SKM-1 (cell line): ENCODE measurements at regions not wholly inside any gene's neighbourhood (a gene's known extent, or its start where the extent isn't known, plus 50 kb on each side); places are given as distances from the start of the nearest gene placed in this dataset.

ENCODE experiments used
- DNase-seq: peaks from one replicate; lab custom pipeline; 2025; ENCODE audit not compliant: unreplicated experiment; lab: John Stamatoyannopoulos, UW

GRCh38 chr2:66691031-66691965 is 256.4 kb downstream of the MEIS1 start:
- no peak for DNase-seq

- no peak for DNase-seq
Measured at GRCh38 chr2:66692521-66693054, 257.7 kb downstream of the MEIS1 start.

GRCh38 chr2:66693076-66693965 is 258.4 kb downstream of the MEIS1 start:
- DNase-seq, result no peak

- DNase-seq, result no peak
Measured at GRCh38 chr2:66694087-66694860, 259.3 kb downstream of the MEIS1 start.

- DNase-seq, result no peak
Measured at GRCh38 chr2:66695226-66695735, 260.4 kb downstream of the MEIS1 start.

GRCh38 chr2:66696374-66696773 is 261.4 kb downstream of the MEIS1 start:
- DNase-seq, result no peak

- DNase-seq, result no peak
Measured at GRCh38 chr2:66696886-66697285, 262.0 kb downstream of the MEIS1 start.

GRCh38 chr2:66697366-66697765 is 262.4 kb downstream of the MEIS1 start:
- DNase-seq, result no peak

- DNase-seq, result no peak
Measured at GRCh38 chr2:66698091-66698490, 263.2 kb downstream of the MEIS1 start.

GRCh38 chr2:66698576-66699239 is 263.8 kb downstream of the MEIS1 start:
- no peak for DNase-seq

GRCh38 chr2:66699416-66699792 is 264.5 kb downstream of the MEIS1 start:
- no peak for DNase-seq

GRCh38 chr2:66699793-66700676 is 265.1 kb downstream of the MEIS1 start:
- DNase-seq, result no peak

GRCh38 chr2:66700677-66701066 is 265.7 kb downstream of the MEIS1 start:
- no peak for DNase-seq

- DNase-seq, result no peak
Measured at GRCh38 chr2:66701251-66701650, 266.3 kb downstream of the MEIS1 start.

GRCh38 chr2:66701656-66702055 is 266.7 kb downstream of the MEIS1 start:
- no peak for DNase-seq

GRCh38 chr2:66702301-66702700 is 267.4 kb downstream of the MEIS1 start:
- no peak for DNase-seq

GRCh38 chr2:66704786-66705185 is 269.9 kb downstream of the MEIS1 start:
- DNase-seq, result no peak

- no peak for DNase-seq
Measured at GRCh38 chr2:66714610-66715009, 279.7 kb downstream of the MEIS1 start.

GRCh38 chr2:66717218-66717905 is 282.4 kb downstream of the MEIS1 start:
- no peak for DNase-seq
